GM12878 (cell line): ENCODE measurements at regions not wholly inside any gene's neighbourhood (a gene's known extent, or its start where the extent isn't known, plus 50 kb on each side); places are given as distances from the start of the nearest gene placed in this dataset.

Source experiments
- ATAC-seq: fragments of 200-7000 bp; cut with Tn5 transposase; 3 replicates; pipeline ENCODE4 v1.9.1; 2020; ENCODE audit warnings: mild to moderate bottlenecking, moderate library complexity
- BruUV-seq: library from RNA; stranded (reverse); fragments of 400-500 nt; replicated peaks from 2 replicates; lab custom pipeline; 2021; lab: Mats Ljungman, UMichigan
- CTCF ChIA-PET: fragments of 300-600 bp; sonication (Branson Sonifier 250); formaldehyde crosslinking; extraction: SDS; loops from one replicate; lab custom pipeline; 2021; ENCODE audit warnings: inconsistent platforms; lab: Yijun Ruan, JAX
- POLR2A ChIA-PET: fragments of 350-600 bp; formaldehyde crosslinking; extraction: SDS; loops from one replicate; lab custom pipeline; 2021; ENCODE audit warnings: inconsistent platforms; lab: Charles Lee
- RAD21 ChIA-PET: fragments of 300-600 bp; sonication (Branson Sonifier 250); formaldehyde crosslinking; loops from one replicate; lab custom pipeline; 2023; ENCODE audit warnings: antibody characterized with exemption; ENCODE audit not compliant: unreplicated experiment; lab: Charles Lee
- SMC1A ChIA-PET: fragments of 300-600 bp; sonication (Branson Sonifier 250); formaldehyde crosslinking; loops from one replicate; lab custom pipeline; 2023; ENCODE audit not compliant: unreplicated experiment, uncharacterized antibody; lab: Charles Lee
- DNase-seq: peaks from one replicate; pipeline ENCODE4 v3.0.0-alpha.2; 2011; ENCODE audit warnings: low read depth, low spot score
- FAIRE-seq: peaks from 3 replicates; lab custom pipeline; 2011; peaks lifted over from hg19 to GRCh38; lab: Jason Lieb, UNC
- H2AFZ ChIP-seq: 2 replicates; pipeline ENCODE4 v1.6.0; 2011; ENCODE audit warnings: low read depth, low read length, control low read depth; ENCODE audit not compliant: control insufficient read depth
- H3K27ac ChIP-seq: 2 replicates; pipeline ENCODE4 v1.5.1; 2011; ENCODE audit warnings: control low read depth; ENCODE audit not compliant: control insufficient read depth, insufficient read depth
- H3K27me3 ChIP-seq, 2 experiments: replicated peaks in 1 of 2; 2 replicates each; pipeline versions ENCODE4 v1.6.0 to v1.6.1; 2011; ENCODE audit warnings: low read length in 1 of 2; ENCODE audit not compliant: control insufficient read depth in 2 of 2, insufficient read depth in 2 of 2
- H3K36me3 ChIP-seq, 2 experiments: 2 replicates each; pipeline ENCODE4 v1.5.1; 2011; ENCODE audit warnings: low read length in 1 of 2; ENCODE audit not compliant: control insufficient read depth in 2 of 2, insufficient read depth in 2 of 2
- H3K4me1 ChIP-seq: 2 replicates; pipeline ENCODE4 v1.6.1; 2011; ENCODE audit warnings: mild to moderate bottlenecking, low read length, moderate library complexity, mixed read lengths; ENCODE audit not compliant: control insufficient read depth, insufficient read depth
- H3K4me2 ChIP-seq: 2 replicates; pipeline ENCODE4 v1.6.0; 2011; ENCODE audit warnings: control low read depth; ENCODE audit not compliant: control insufficient read depth, insufficient read depth
- H3K4me3 ChIP-seq: fragments of 200-600 bp; sonication (generic); 2 replicates; pipeline ENCODE4 v1.5.1; 2016
- H3K79me2 ChIP-seq: 2 replicates; pipeline ENCODE4 v1.6.0; 2011; ENCODE audit warnings: low read length; ENCODE audit not compliant: control insufficient read depth, insufficient read depth
- H3K9ac ChIP-seq: 2 replicates; pipeline ENCODE4 v1.8.0; 2011; ENCODE audit warnings: low read length, control low read depth, mixed read lengths; ENCODE audit not compliant: control insufficient read depth, insufficient read depth
- H3K9me3 ChIP-seq: replicated peaks from 3 replicates; pipeline ENCODE4 v1.5.1; 2011; ENCODE audit warnings: mild to moderate bottlenecking, low read length; ENCODE audit not compliant: control insufficient read depth, insufficient read depth
- H4K20me1 ChIP-seq: 2 replicates; pipeline ENCODE4 v1.6.0; 2011; ENCODE audit not compliant: control insufficient read depth, insufficient read depth
- CHD4 ChIP-seq: fragments of 200-600 bp; sonication (generic); IDR thresholded peaks from 2 replicates; pipeline ENCODE4 v1.6.1; 2016; ENCODE audit warnings: mild to moderate bottlenecking
- CREB1 ChIP-seq: IDR thresholded peaks from 2 replicates; pipeline ENCODE4 v1.6.1; 2012; ENCODE audit warnings: low read depth, mild to moderate bottlenecking, inconsistent platforms
- EGR1 ChIP-seq, 2 experiments: IDR thresholded peaks; 1 replicate in 1 of 2; 2 replicates in 1 of 2; pipeline ENCODE4 v1.6.1; 2011 to 2012; ENCODE audit warnings: low read depth in 2 of 2, low read length in 2 of 2, borderline replicate concordance in 1 of 2, mild to moderate bottlenecking in 1 of 2, moderate library complexity in 1 of 2
- HDGF ChIP-seq: fragments of 450-650 bp; IDR thresholded peaks from 2 replicates; pipeline ENCODE4 v1.6.1; 2016; ENCODE audit warnings: antibody characterized with exemption
- KAT2A ChIP-seq: conservative IDR thresholded peaks from 2 replicates; pipeline ENCODE4 v1.6.1; 2011; ENCODE audit warnings: low read depth, low read length; ENCODE audit not compliant: control insufficient read depth
- MTA2 ChIP-seq: fragments of 450-650 bp; IDR thresholded peaks from 2 replicates; pipeline ENCODE4 v1.6.1; 2016; ENCODE audit warnings: low read depth, mild to moderate bottlenecking, moderate library complexity
- MTA3 ChIP-seq: IDR thresholded peaks from 2 replicates; pipeline ENCODE4 v1.6.1; 2012; ENCODE audit warnings: low read length, inconsistent platforms, borderline replicate concordance
- POLR2AphosphoS5 ChIP-seq: IDR thresholded peaks from 2 replicates; pipeline ENCODE4 v1.6.1; 2011; ENCODE audit warnings: mild to moderate bottlenecking, low read length, inconsistent platforms
- RAD21 ChIP-seq: IDR thresholded peaks from 2 replicates; pipeline ENCODE4 v1.6.1; 2011; ENCODE audit warnings: mild to moderate bottlenecking, low read depth, low read length, moderate library complexity; ENCODE audit not compliant: insufficient read depth
- RAD51 ChIP-seq: fragments of 450-650 bp; IDR thresholded peaks from 2 replicates; pipeline ENCODE4 v1.6.1; 2016; ENCODE audit warnings: moderate library complexity, mild to moderate bottlenecking, inconsistent platforms
- RBBP5 ChIP-seq: fragments of 200-600 bp; sonication (generic); conservative IDR thresholded peaks from 2 replicates; pipeline ENCODE4 v1.6.1; 2016
- SMC3 ChIP-seq: IDR thresholded peaks from 2 replicates; pipeline ENCODE4 v1.6.1; 2011; ENCODE audit warnings: low read length, improper control_type of control experiment, borderline replicate concordance
- SUZ12 ChIP-seq: fragments of 200-600 bp; sonication (generic); IDR thresholded peaks from one replicate; pipeline ENCODE4 v1.6.1; 2018; ENCODE audit warnings: antibody characterized with exemption, mild to moderate bottlenecking; ENCODE audit not compliant: unreplicated experiment
- WGBS: methylation state at CpG from one replicate; pipeline ENCODE4 v1.1.6; 2016; ENCODE audit warnings: low lambda C conversion rate; ENCODE audit not compliant: insufficient replicate concordance, insufficient coverage; ENCODE audit errors: missing lambda C conversion rate; 5-methylcytosine and 5-hydroxymethylcytosine counted together
- in situ Hi-C: fragments of 300-500 bp; cut with MboI; formaldehyde crosslinking; loops from 9 replicates; pipeline ENCODE4 v1.14.3; 2018; ENCODE audit warnings: mixed read lengths
- intact Hi-C: fragments of 100-400 bp; cut with micrococcal nuclease; formaldehyde crosslinking; loops from one replicate; pipeline ENCODE4 v1.14.2; 2022; ENCODE audit not compliant: unreplicated experiment
- TF ChIP-seq, protein P1 (sequence below): IDR thresholded peaks from 2 replicates; pipeline ENCODE4 v1.6.1; 2012; ENCODE audit warnings: low read length, inconsistent platforms

DNA sequence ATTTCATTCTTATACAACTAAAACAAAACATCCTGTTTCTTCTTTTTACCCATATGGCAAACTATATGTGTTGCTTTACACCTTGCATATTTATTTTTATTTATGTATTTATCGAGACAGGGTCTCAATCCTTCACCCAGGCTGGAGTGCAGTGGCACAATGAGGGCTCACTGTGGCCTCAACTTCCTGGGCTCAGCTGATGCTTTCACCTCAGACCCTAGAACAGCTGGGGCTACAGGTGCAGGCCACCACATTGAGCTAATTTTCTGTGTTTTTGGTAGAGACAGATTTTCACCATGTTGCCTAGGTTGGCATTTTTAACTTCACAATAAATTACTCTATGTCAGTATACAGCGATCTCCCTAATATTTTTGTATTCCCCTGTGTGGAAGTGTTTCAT is 522.0 kb downstream of the MBD2 start:
- no peaks in the 10 kb centered on the region for H3K79me2 ChIP-seq
- no peaks in the 10 kb centered on the region for H4K20me1 ChIP-seq
- no peak for FAIRE-seq
- H3K9ac ChIP-seq: no peak overlapping the region
- H2AFZ ChIP-seq: no peak overlapping the region
- intact Hi-C loops: no loop called here
- no peak for DNase-seq
- BruUV-seq: no TSS peak
- no peaks in the 10 kb centered on the region for H3K9me3 ChIP-seq
- H3K4me3 ChIP-seq: no peak overlapping the region
- POLR2A ChIA-PET: no interaction called here
- H3K27me3 ChIP-seq: no peaks in the 10 kb centered on the region
- H3K27ac ChIP-seq: no peak overlapping the region
- SMC1A ChIA-PET: no interaction called here
- H3K36me3 ChIP-seq: no peaks in the 10 kb centered on the region
- no peaks in the 10 kb centered on the region for H3K4me1 ChIP-seq
- RAD21 ChIA-PET: no interaction called here
- no peak for ATAC-seq
- CTCF ChIA-PET: no interaction called here
- in situ Hi-C loops: no loop called here
- WGBS: 41% methylated on average over 2 of the region's 2 CpGs
- H3K4me2 ChIP-seq: no peak overlapping the region
- TF ChIP-seq RBBP5 (no peak), KAT2A (no peak), RAD21 (no peak), POLR2AphosphoS5 (no peak), MTA2 (no peak), SMC3 (no peak), CHD4 (no peak), SUZ12 (no peak), RAD51 (no peak), HDGF (no peak), CREB1 (no peak), MTA3 (no peak), EGR1 (IDR thresholded peaks at IDR 0.05; ENCODE audit: borderline replicate concordance in 1 of 2, low read depth in 2 of 2, low read length in 2 of 2) (no peak)
- TF ChIP-seq, protein P1, sequence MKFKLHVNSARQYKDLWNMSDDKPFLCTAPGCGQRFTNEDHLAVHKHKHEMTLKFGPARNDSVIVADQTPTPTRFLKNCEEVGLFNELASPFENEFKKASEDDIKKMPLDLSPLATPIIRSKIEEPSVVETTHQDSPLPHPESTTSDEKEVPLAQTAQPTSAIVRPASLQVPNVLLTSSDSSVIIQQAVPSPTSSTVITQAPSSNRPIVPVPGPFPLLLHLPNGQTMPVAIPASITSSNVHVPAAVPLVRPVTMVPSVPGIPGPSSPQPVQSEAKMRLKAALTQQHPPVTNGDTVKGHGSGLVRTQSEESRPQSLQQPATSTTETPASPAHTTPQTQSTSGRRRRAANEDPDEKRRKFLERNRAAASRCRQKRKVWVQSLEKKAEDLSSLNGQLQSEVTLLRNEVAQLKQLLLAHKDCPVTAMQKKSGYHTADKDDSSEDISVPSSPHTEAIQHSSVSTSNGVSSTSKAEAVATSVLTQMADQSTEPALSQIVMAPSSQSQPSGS: no peak
